Epidermal melanocyte (primary cell): ENCODE measurements at regions not wholly inside any gene's neighbourhood (a gene's known extent, or its start where the extent isn't known, plus 50 kb on each side); places are given as distances from the start of the nearest gene placed in this dataset.

ENCODE experiments used
- DNase-seq: peaks from one replicate; pipeline ENCODE4 v3.0.0; 2011; ENCODE audit warnings: low spot score; ENCODE audit not compliant: insufficient read length

GRCh38 chr6:168968801-168969200 is 284.8 kb downstream of the THBS2 start:
- no peak for DNase-seq

- peak; percentile 77 for DNase-seq
Observed at GRCh38 chr6:168968228-168968627, 285.4 kb downstream of the THBS2 start.

GRCh38 chr6:168967281-168967925 is 286.2 kb downstream of the THBS2 start:
- DNase-seq: no peak

- DNase-seq: no peak
Observed at GRCh38 chr6:168964138-168964835, 289.4 kb downstream of the THBS2 start.

GRCh38 chr6:168962886-168963285 is 290.8 kb downstream of the THBS2 start:
- no peak for DNase-seq

- no peak for DNase-seq
Observed at GRCh38 chr6:168961264-168961656, 292.4 kb downstream of the THBS2 start.

GRCh38 chr6:168960551-168961263 is 292.9 kb downstream of the THBS2 start:
- no peak for DNase-seq

- no peak for DNase-seq
Observed at GRCh38 chr6:168959696-168960095, 293.9 kb downstream of the THBS2 start.

- peak; percentile 82 for DNase-seq
Observed at GRCh38 chr6:168956884-168957730, 296.5 kb downstream of the THBS2 start.

GRCh38 chr6:168956141-168956838 is 297.4 kb downstream of the THBS2 start:
- no peak for DNase-seq

- no peak for DNase-seq
Observed at GRCh38 chr6:168953461-168953860, 300.2 kb downstream of the THBS2 start.

- no peak for DNase-seq
Observed at GRCh38 chr6:168951217-168951616, 302.4 kb downstream of the THBS2 start.

- no peak for DNase-seq
Observed at GRCh38 chr6:168950858-168951214, 302.8 kb downstream of the THBS2 start.

GRCh38 chr6:168949981-168950857 is 303.4 kb downstream of the THBS2 start:
- DNase-seq: no peak

- DNase-seq: no peak
Observed at GRCh38 chr6:168948990-168949531, 304.6 kb downstream of the THBS2 start.

GRCh38 chr6:168948002-168948401 is 305.6 kb downstream of the THBS2 start:
- no peak for DNase-seq

- DNase-seq: no peak
Observed at GRCh38 chr6:168943231-168943905, 310.3 kb downstream of the THBS2 start.

- DNase-seq: no peak
Observed at GRCh38 chr6:168942646-168943045, 311.0 kb downstream of the THBS2 start.

GRCh38 chr6:168941036-168941435 is 312.6 kb downstream of the THBS2 start:
- no peak for DNase-seq
